Astrocyte of the cerebellum (primary cell): ENCODE measurements at regions not wholly inside any gene's neighbourhood (a gene's known extent, or its start where the extent isn't known, plus 50 kb on each side); places are given as distances from the start of the nearest gene placed in this dataset.

ENCODE experiments used
- DNase-seq: peaks from one replicate; pipeline ENCODE4 v3.0.0-alpha.2; 2011; ENCODE audit warnings: low read depth
- H3K4me3 ChIP-seq: 2 replicates; pipeline ENCODE4 v1.5.1; 2011; ENCODE audit warnings: mild to moderate bottlenecking, low read depth, low read length, moderate library complexity
- CTCF ChIP-seq: IDR thresholded peaks from 2 replicates; pipeline ENCODE4 v1.5.1; 2012; ENCODE audit warnings: low read length, low read depth, moderate library complexity, mild to moderate bottlenecking; ENCODE audit errors: missing control alignments
- in situ Hi-C: cut with HindIII; loops from 2 replicates; pipeline ENCODE4 v1.10.0; 2017; ENCODE audit warnings: low sequenced_read_pairs

GRCh38 chr2:16568998-16569784 lies 96.4 kb downstream of the CYRIA start:
- in situ Hi-C loops = no loop called here
- H3K4me3 ChIP-seq = no peak overlapping the region
- no peak for TF ChIP-seq CTCF
- DNase-seq = peak; percentile 53

DNA sequence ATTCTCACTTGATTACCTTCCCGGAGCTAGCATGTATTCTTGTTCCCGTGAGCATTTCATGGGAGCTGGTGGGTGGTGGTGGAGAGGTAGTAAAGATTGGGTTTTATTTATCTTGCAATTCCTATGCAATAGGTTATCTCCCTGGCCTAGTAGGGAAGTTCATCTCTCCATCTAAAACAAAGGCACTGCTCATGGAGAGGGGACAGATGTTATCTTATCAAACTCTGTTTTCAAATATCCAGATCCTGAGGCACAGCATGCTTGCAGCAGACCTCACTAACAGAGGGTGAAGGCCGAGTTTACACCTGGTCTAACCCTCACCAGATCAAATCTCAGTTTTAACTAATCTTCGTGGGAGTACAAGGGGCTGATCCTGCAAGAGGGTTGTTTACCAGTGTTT lies 98.9 kb downstream of the CYRIA start:
- no peak for TF ChIP-seq CTCF
- DNase-seq = no peak
- H3K4me3 ChIP-seq = no peak overlapping the region
- in situ Hi-C loops = no loop called here

DNA sequence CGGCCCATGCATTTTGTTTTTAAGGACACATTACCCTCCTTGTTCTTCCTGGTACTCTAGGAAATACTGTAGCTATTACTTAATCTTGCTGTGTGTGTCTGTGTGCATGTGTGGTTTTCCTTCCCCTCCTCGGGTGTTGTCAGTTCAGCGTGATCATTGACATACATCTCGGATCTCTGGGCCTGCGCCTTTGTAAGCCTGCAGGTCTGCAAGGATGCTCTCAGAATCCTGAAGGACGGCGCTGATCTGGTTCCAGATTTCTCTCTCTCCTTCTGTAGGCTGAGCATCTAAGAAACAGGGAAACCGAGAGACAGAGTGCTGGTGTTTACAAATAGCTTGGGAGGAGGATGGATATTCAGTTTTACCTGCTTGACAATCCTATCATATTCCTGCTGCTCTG lies 100.2 kb downstream of the CYRIA start:
- DNase-seq = no peak
- no peak for TF ChIP-seq CTCF
- no peak overlapping the region for H3K4me3 ChIP-seq
- in situ Hi-C loops = no loop called here

GRCh38 chr2:16561676-16562075 lies 104.0 kb downstream of the CYRIA start:
- TF ChIP-seq CTCF = no peak
- no peak for DNase-seq
- in situ Hi-C loops = no loop called here
- no peak overlapping the region for H3K4me3 ChIP-seq

GRCh38 chr2:16561251-16561650 lies 104.4 kb downstream of the CYRIA start:
- H3K4me3 ChIP-seq = no peak overlapping the region
- in situ Hi-C loops = no loop called here
- no peak for TF ChIP-seq CTCF
- DNase-seq = no peak

DNA sequence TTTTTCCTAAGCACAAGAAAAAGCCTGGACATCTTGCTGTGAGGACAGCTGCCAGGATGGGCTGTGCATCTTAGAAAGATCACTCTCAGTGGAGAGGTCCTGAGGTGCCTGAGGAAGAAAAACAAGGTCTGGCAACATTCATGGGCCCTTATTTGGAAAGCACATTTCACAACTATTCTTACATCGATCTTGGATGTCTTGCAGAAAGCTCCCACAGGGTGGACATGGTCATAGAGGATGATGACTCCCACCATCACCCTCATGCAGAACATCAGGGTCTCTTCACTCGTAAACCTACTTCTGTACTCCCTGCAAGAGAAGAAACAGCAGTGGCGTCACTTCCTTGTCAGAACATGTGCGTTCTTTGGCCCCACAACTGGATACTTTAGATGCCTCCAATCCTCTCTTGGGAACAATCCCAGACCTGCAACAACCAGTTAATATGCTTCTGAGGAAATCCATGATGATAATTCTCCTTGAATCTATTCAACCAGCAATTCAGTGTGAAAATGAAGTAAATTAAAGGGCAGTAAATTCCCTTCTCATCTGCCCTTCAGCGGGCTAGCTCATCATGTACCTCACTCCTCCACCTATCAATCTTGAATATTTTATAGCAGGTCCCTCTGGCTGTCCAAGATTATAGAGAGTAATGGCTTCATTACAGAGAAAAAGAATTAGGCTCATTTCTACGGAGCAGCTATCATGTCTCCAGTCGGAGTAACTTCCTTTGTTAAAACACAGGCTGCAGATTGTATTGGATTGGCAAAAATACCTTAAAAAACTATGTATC lies 106.2 kb downstream of the CYRIA start:
- in situ Hi-C loops = no loop called here
- DNase-seq = no peak
- H3K4me3 ChIP-seq = no peak overlapping the region
- TF ChIP-seq CTCF = no peak
